ENCODE measurements at regions not wholly inside any gene's neighbourhood (a gene's known extent, or its start where the extent isn't known, plus 50 kb on each side); places are given as distances from the start of the nearest gene placed in this dataset.

DNA sequence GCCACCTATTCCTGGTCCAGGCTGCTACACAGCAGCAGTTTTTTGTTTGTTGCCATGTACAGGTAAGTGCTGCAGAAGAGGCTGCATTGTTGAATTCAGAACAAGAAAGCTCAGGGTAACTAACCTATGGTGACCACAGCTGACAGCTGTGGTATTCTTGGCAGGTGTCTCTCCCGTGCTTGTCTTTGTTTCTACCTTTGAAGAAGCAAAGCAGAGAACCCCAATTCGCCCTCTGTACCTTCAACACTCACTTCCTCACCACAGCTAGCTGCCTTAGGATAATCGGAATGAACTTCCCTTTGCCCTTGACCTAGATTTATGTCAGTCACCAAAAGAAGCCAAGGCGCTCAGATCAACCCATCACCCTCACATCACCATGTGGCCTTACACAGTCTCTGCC is 1703.3 kb upstream of the SLC10A2 start:
- TF ChIP-seq, protein P1, sequence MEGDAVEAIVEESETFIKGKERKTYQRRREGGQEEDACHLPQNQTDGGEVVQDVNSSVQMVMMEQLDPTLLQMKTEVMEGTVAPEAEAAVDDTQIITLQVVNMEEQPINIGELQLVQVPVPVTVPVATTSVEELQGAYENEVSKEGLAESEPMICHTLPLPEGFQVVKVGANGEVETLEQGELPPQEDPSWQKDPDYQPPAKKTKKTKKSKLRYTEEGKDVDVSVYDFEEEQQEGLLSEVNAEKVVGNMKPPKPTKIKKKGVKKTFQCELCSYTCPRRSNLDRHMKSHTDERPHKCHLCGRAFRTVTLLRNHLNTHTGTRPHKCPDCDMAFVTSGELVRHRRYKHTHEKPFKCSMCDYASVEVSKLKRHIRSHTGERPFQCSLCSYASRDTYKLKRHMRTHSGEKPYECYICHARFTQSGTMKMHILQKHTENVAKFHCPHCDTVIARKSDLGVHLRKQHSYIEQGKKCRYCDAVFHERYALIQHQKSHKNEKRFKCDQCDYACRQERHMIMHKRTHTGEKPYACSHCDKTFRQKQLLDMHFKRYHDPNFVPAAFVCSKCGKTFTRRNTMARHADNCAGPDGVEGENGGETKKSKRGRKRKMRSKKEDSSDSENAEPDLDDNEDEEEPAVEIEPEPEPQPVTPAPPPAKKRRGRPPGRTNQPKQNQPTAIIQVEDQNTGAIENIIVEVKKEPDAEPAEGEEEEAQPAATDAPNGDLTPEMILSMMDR (IDR thresholded peaks at IDR 0.05), result no peak
- Histone ChIP-seq H3K36me3 (ENCODE audit: low read depth) (no peaks in the 10 kb centered on the region), H3K4me3 (no peak overlapping the region), H3K4me1 (ENCODE audit: low read depth) (no peaks in the 10 kb centered on the region), H3K9me3 (no peaks in the 10 kb centered on the region)
- intact Hi-C loops (cut with DNase I, micrococcal nuclease), result no loop called here
- ATAC-seq (no peak), DNase-seq (no peak)

DNA sequence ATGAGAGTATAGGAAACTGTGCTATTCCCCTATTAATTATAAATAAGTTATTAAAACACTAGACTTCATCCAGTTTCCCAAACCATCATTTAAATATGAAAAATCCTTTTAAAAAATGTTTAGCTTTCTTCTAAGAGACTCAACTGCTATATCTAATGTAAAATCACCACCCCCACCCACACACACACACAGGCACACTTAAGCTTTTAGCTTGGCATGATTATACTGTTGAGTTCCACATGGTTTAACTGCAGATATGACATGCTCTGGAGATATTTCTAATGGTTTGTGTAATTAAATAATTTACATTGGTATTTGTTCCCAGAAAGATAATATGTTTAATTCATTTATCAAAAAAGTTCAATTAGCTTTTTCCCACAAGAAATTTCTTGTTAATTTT is 1700.1 kb upstream of the SLC10A2 start:
- intact Hi-C loops (cut with DNase I, micrococcal nuclease), result no loop called here
- H3K36me3 ChIP-seq (ENCODE audit: low read depth), result no peaks in the 10 kb centered on the region
- H3K4me3 ChIP-seq, result no peak overlapping the region
- no peak for ATAC-seq
- DNase-seq, result no peak
- H3K9me3 ChIP-seq, result no peaks in the 10 kb centered on the region
- no peaks in the 10 kb centered on the region for H3K4me1 ChIP-seq (ENCODE audit: low read depth)
- TF ChIP-seq, protein P1 (IDR thresholded peaks at IDR 0.05), result no peak

DNA sequence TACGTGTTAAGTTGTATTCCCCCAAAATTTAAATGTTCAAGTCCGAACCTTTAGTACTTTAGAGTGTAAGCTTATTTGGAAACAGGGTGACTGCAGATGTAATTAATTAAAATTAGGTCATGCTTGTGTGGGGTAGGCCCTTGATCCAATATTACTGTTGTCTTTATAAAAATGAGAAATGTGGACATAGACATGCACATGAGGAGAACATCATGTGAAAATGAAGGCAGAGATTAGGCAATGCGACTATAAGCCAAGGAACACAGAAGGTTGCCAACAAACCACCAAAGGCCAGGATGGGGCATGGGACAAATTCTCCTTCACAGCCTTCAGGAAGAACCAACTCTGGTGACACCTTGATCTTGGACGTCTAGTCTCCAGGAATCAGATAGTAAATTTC is 1698.4 kb upstream of the SLC10A2 start:
- H3K36me3 ChIP-seq (ENCODE audit: low read depth), result no peaks in the 10 kb centered on the region
- DNase-seq, result no peak
- ATAC-seq, result no peak
- no peak overlapping the region for H3K4me3 ChIP-seq
- H3K4me1 ChIP-seq (ENCODE audit: low read depth), result no peaks in the 10 kb centered on the region
- no peaks in the 10 kb centered on the region for H3K9me3 ChIP-seq
- intact Hi-C loops (cut with DNase I, micrococcal nuclease), result no loop called here
- TF ChIP-seq, protein P1 (IDR thresholded peaks at IDR 0.05), result no peak

DNA sequence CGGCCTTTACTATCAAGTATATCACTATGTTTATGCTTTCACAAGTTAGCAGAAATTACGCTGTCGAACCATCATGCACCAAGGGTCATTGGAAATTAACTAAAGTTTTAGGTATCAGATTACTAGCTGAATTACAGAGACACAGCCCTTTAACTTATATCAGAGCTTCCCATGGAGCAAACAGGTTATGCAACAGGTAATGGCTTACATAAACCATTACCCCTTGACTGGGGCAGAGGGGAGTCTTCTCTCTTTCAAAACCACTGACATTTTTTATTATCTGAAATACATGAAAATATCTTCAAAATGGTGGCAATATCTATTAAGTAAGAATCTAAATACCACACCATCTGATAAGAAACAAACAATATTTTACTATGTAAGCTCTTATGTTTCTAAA is 1692.9 kb upstream of the SLC10A2 start:
- no peaks in the 10 kb centered on the region for H3K9me3 ChIP-seq
- intact Hi-C loops (cut with DNase I, micrococcal nuclease), result no loop called here
- TF ChIP-seq, protein P1 (IDR thresholded peaks at IDR 0.05), result no peak
- no peaks in the 10 kb centered on the region for H3K36me3 ChIP-seq (ENCODE audit: low read depth)
- H3K4me3 ChIP-seq, result no peak overlapping the region
- H3K4me1 ChIP-seq (ENCODE audit: low read depth), result no peaks in the 10 kb centered on the region
- DNase-seq, result no peak
- no peak for ATAC-seq

DNA sequence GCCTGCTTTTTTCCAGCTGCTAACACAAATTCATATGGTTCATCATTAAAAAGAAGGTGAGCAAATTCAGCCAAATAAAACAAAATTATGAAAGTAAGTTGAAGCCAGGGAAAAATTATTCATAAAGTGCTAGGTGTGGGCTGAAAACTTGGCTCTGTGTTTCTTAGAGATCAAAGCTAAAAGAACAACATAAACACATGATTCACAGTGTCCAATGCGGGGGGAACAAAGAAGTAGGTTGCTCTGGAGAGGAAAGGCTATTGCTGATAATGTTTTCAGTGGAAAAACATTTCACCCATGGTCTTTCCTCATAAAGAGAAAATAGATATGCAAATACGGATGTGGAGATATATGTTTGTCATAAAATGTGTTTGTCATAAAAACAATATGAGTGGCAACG is 1691.5 kb upstream of the SLC10A2 start:
- Histone ChIP-seq H3K36me3 (ENCODE audit: low read depth) (no peaks in the 10 kb centered on the region), H3K4me1 (ENCODE audit: low read depth) (no peaks in the 10 kb centered on the region), H3K4me3 (no peak overlapping the region), H3K9me3 (no peaks in the 10 kb centered on the region)
- TF ChIP-seq, protein P1 (IDR thresholded peaks at IDR 0.05), result no peak
- DNase-seq (no peak), ATAC-seq (no peak)
- intact Hi-C loops (cut with DNase I, micrococcal nuclease), result no loop called here

DNA sequence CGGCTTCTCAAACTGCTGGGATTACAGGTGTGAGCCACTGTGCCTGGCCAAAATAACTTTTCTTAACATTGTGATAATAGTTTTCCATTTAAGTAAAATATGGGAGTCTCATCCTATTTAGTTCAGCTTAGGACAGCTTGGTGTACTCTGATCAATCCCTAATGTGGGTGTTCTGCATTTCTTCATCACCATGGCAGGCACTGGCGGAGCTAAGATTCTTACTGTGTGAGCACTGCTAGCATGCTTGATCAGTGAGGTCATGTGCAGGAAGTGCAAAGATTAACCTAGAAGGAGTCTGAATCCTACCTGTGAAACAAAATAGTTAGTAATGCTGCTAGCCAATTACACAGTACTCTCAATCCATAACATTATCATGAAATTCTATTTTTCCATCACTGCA is 1684.2 kb upstream of the SLC10A2 start:
- ATAC-seq, result no peak
- no peaks in the 10 kb centered on the region for H3K9me3 ChIP-seq
- no peaks in the 10 kb centered on the region for H3K36me3 ChIP-seq (ENCODE audit: low read depth)
- DNase-seq, result no peak
- no peaks in the 10 kb centered on the region for H3K4me1 ChIP-seq (ENCODE audit: low read depth)
- intact Hi-C loops (cut with DNase I, micrococcal nuclease), result no loop called here
- TF ChIP-seq, protein P1 (IDR thresholded peaks at IDR 0.05), result no peak
- H3K4me3 ChIP-seq, result no peak overlapping the region
